ENCODE measurements at regions not wholly inside any gene's neighbourhood (a gene's known extent, or its start where the extent isn't known, plus 50 kb on each side); places are given as distances from the start of the nearest gene placed in this dataset.
A peak's percentile ranks its signal among the peaks of the same experiment; 100 is the strongest.
"Not testable (repeated sequence)": the region's sequence is repeated elsewhere in the genome, so short reads cannot be mapped to it uniquely, and the experiment has no call there.

DNA sequence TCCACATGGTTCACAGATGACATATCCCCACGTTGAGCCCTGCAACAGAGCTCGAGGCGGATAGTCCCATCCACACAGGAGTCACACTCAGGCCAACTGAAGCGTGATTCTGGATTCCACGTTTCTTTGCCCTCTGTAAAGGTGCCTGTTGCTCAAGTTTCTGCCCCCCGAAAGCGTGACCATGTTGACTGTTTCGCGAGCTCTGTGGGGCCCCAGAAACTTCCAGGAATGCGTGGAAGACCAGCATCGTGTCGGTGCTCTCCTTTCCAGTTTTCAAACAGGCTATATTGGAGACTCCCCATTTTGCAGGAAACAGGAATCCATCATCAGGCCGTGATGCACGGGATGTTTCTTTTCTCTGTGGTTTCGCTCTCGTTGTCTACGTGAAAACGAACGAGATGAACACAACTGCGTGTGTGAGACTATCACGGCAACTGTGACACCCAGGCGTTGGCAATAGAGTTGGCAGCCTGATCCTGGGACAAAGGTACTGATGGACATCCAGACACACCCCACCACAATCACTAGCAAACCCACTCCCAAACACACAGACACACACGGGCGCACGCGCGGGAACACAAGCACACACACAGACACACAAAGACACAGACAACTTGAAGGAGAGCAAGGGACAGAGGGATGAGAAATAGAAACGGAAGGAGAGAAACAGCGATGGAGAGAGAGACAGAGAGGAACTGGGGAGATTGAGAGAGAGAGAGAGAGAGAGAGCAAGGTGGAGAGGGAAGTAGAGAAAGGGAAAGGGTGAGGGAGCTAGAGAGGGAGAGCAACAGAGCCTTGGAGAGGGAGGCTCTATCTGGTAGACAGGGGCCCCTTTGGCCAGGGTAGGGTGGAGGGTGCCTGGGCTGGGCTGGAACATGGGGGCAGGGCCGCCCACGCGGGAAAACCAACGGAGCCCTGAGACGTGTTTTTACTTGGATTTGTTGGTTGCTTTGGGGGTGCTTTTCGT is 1609.3 kb downstream of the SPATA31A7 start:
- H3K4me3 ChIP-seq; intact Hi-C loops (cut with DNase I); H3K27ac ChIP-seq; H3K36me3 ChIP-seq (replicated peaks in 1 of 2; ENCODE audit: insufficient read depth in 1 of 2, low read depth in 2 of 2); ATAC-seq; H3K9me3 ChIP-seq: not testable (repeated sequence)
- 12 to 13% methylated on average over 35 of the region's 35 CpGs for WGBS, 2 donors
- DNase-seq: peak in 1 of 4 donors; percentile 24
- peaks cover 39% of the 10 kb centered on the region for H3K4me1 ChIP-seq
- peaks cover 0 to 34% of the 10 kb centered on the region in 2 donors for H3K27me3 ChIP-seq
- TF ChIP-seq POLR2A (IDR thresholded peaks at IDR 0.05): peak in 1 of 3 donors; percentile 6

DNA sequence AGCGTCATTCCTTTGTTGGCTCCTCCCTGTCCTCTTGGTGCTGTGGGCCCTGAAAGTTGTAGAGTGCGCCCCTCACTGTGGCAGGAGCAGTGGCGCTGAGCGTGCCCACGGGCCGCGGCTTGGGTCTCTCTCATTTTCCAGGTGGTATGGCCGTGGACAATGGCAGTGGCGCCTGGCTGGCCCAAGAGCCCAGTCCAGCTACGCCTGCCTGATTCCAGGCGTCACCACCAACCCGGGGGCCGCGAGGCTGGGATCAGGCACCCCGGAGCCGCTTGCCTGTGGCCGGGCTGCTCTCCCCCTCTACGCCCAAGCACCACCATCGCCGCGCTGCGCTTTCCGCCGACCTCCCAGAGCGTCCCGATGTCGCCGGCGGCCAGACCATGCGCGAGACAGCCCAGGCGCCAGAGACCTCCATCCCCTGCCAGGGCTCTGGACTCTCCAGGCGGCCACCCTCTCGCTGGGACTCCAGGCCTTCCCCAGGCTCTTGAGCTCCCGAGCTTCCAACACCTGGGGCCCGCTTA is 1610.1 kb downstream of the SPATA31A7 start:
- H3K27ac ChIP-seq; intact Hi-C loops (cut with DNase I); H3K36me3 ChIP-seq (replicated peaks in 1 of 2; ENCODE audit: insufficient read depth in 1 of 2, low read depth in 2 of 2); ATAC-seq; H3K4me3 ChIP-seq; H3K9me3 ChIP-seq: not testable (repeated sequence)
- Histone ChIP-seq H3K27me3 (peaks cover 0 to 38% of the 10 kb centered on the region in 2 donors), H3K4me1 (peaks cover 39% of the 10 kb centered on the region)
- peak in 2 of 4 donors; percentile 25 to 37 for DNase-seq
- WGBS, 2 donors: 8 to 10% methylated on average over 16 to 33 of the region's 36 CpGs

DNA sequence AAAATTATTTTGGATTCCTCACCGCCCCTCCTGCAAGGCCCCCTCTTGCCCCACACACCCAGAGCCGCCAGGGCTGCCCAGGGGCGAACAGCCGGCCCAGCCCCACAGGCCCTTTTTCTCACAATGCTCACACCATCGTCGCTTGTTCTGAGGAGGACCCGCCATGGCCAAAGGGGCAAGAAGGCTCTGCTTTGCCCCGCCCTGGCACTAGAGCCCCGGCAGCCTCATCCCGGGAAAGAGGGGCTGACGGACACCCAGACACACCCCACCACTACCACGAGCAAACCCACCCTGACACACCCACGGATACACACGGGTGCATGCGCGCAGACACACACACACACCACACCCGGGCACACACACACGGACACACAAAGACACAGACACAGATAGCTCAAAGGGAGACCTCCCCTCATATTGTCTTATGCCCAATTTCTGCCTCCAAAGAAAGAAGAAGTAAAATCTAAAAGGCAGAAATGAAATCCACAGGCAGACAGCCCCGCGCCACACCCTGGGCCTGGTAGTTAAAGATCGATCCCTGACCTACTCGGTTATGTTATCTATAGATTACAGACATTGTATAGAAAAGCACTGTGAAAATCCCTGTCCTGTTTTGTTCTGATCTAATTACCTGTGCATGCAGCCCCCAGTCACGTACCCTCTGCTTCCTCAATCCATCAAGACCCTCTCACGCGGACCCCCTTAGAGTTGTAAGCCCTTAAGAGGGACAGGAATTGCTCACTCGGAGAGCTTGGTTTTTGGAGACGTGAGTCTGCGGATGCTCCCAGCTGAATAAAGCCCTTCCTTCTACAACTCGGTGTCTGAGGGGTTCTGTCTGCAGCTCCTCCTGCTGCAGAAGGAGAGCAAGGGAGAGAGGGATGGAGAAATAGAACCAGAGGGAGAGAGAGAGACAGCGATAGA is 1610.9 kb downstream of the SPATA31A7 start:
- H3K27ac ChIP-seq; intact Hi-C loops (cut with DNase I); H3K36me3 ChIP-seq (replicated peaks in 1 of 2; ENCODE audit: insufficient read depth in 1 of 2, low read depth in 2 of 2); H3K9me3 ChIP-seq; H3K4me3 ChIP-seq; ATAC-seq: not testable (repeated sequence)
- H3K27me3 ChIP-seq: peaks cover 0 to 38% of the 10 kb centered on the region in 2 donors
- DNase-seq: peak in 1 of 4 donors; percentile 19
- peaks cover 39% of the 10 kb centered on the region for H3K4me1 ChIP-seq
- 23 to 30% methylated on average over 29 of the region's 30 CpGs for WGBS, 2 donors

DNA sequence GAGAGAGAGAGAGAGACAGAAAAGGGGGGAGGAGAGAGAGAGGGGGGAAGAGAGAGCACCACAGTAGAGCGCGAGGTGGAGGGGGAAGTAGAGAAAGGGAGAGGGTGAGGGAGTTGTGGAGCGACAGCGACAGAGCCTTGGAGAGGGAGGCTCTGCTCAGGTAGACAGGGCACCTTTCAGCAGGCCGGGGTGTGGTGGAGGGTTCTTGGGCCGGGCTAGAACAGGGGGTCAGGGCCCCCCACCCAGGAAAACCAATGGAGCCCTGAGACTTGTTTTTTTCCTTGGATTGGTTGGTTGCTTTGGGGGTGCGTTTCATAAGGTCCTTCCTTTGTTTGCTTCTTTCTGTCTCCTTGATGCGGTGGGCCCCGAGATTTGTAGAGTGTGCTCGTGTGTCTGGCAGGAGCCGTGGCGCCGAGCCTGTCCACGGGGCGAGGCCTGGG is 1611.6 kb downstream of the SPATA31A7 start:
- Histone ChIP-seq H3K27me3 (peaks cover 0 to 38% of the 10 kb centered on the region in 2 donors), H3K4me1 (peaks cover 39% of the 10 kb centered on the region)
- H3K27ac ChIP-seq; intact Hi-C loops (cut with DNase I); H3K9me3 ChIP-seq; H3K36me3 ChIP-seq (replicated peaks in 1 of 2; ENCODE audit: insufficient read depth in 1 of 2, low read depth in 2 of 2); H3K4me3 ChIP-seq; ATAC-seq: not testable (repeated sequence)
- WGBS, 2 donors: 25 to 39% methylated on average over 15 of the region's 15 CpGs
- peak in 1 of 4 donors; percentile 32 for DNase-seq

DNA sequence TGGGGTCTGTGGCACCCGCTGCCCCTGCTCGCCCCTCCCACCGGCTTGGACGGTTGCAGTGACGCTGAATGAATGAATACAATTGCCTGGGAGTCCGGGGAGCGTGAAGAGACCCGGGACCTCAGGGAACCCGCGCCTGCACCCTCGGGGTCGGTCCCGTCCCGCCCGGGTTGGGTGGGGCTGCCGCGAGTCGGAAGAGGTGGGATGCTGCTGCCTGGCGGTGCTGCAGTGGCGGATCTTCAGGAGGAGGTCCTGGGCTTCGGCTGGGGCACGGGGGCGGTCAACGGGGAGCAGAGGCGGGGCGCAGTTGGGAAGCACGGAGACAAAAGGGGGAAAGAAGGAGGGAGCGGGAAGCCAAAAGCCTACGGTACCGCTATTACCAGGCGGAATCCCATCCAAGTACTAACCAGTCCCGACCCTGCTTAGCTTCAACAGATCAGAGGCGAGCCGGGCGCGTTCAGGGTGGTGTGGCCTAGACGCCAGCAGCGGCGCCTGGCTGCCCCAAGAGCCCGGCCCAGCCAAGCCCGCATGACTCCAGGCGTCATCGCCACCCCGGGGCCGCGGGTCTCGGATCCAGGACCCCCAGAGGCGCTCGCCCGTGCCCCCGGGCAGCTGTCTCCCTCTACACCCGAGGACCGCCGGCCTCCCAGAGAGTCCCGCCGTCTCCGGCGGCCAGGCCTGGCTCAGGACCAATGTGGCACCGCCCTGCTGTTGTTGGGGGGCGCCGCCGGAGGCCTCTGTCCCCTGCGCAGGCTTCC is 1612.3 kb downstream of the SPATA31A7 start:
- H3K36me3 ChIP-seq (replicated peaks in 1 of 2; ENCODE audit: insufficient read depth in 1 of 2, low read depth in 2 of 2); H3K9me3 ChIP-seq; intact Hi-C loops (cut with DNase I): not testable (repeated sequence)
- WGBS, 2 donors: 4 to 7% methylated on average over 63 of the region's 63 CpGs
- ATAC-seq (peak; percentile 95), DNase-seq (peak; percentile 67 to 78 (median 70))
- Histone ChIP-seq H3K27ac (peak overlapping the region in 2 of 4 donors; percentile 16 to 58), H3K4me1 (peaks cover 39% of the 10 kb centered on the region), H3K4me3 (peak overlapping the region; percentile 15 to 17), H3K27me3 (peaks cover 0 to 38% of the 10 kb centered on the region in 2 donors)
- TF ChIP-seq POLR2A (IDR thresholded peaks at IDR 0.05): peak in 1 of 3 donors; percentile 27

DNA sequence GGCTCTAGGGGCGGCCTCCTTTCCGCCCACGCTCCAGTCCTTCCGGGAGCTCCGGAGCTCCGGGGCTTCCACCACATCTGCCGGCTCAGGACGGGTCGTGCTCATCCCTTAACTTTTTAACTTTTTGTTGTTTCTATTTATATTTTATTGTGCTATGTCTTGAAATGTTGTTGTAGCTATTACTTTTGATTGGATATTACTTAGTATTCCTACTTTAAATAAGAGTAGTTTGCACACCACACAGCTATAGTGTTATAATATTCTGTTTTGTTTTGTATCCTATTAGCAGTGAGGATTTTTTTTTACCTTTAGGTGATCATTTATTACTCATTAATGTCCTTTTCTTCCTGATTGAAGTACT is 1612.9 kb downstream of the SPATA31A7 start:
- DNase-seq; H3K9me3 ChIP-seq; ATAC-seq; intact Hi-C loops (cut with DNase I); H3K36me3 ChIP-seq (replicated peaks in 1 of 2; ENCODE audit: insufficient read depth in 1 of 2, low read depth in 2 of 2): not testable (repeated sequence)
- WGBS, 2 donors: 12 to 15% methylated on average over 9 of the region's 9 CpGs
- peaks cover 0 to 38% of the 10 kb centered on the region in 2 donors for H3K27me3 ChIP-seq
- peaks cover 39% of the 10 kb centered on the region for H3K4me1 ChIP-seq
- peak overlapping the region in 1 of 4 donors; percentile 58 for H3K27ac ChIP-seq
- H3K4me3 ChIP-seq: peak overlapping the region; percentile 15 to 17

DNA sequence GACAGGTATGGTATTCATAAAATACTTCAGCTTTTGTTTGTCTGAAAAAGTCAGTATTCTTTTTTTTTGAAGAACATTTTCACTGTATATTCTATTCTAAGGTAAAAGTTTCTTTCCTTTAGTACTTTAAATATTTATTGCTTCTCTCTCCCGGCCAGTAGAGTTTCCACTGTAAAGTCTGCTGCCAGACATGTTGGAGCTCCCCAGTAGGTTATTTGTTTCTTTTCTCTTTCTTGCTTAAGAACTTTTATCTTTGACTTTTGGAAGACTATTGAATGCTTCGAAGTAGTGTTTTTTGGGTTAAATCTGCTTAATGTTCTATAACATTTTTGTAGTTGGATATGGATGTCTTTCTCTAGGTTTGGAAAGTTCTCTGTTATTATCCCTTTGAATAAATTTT is 1613.3 kb downstream of the SPATA31A7 start:
- ATAC-seq; H3K27ac ChIP-seq; H3K4me3 ChIP-seq; DNase-seq; H3K36me3 ChIP-seq (replicated peaks in 1 of 2; ENCODE audit: insufficient read depth in 1 of 2, low read depth in 2 of 2); H3K9me3 ChIP-seq; intact Hi-C loops (cut with DNase I): not testable (repeated sequence)
- H3K27me3 ChIP-seq: peaks cover 0 to 38% of the 10 kb centered on the region in 2 donors
- H3K4me1 ChIP-seq: peaks cover 39% of the 10 kb centered on the region
- 55 to 63% methylated on average over 2 of the region's 2 CpGs for WGBS, 2 donors

DNA sequence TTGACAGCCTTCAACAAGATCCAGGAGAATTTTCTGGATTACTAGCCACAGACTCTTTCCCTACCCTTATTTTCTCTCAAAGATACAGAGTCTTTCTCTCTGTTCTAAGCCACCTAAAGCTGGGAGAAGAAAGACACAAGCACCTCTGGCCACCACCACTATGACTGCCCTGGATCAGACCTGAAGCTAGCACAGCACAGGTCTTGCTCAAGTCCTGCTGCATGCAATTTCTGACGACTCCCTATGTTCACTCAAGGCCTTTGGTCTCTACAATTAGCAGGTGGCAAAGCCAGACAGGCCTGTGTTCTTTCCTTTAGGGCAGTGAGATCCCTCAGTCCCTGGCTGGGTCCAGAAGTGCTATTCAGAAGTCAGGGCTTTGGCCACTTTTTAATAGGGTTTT is 1614.5 kb downstream of the SPATA31A7 start:
- H3K27ac ChIP-seq; H3K9me3 ChIP-seq; DNase-seq; H3K4me3 ChIP-seq; H3K36me3 ChIP-seq (replicated peaks in 1 of 2; ENCODE audit: insufficient read depth in 1 of 2, low read depth in 2 of 2); ATAC-seq; intact Hi-C loops (cut with DNase I): not testable (repeated sequence)
- Histone ChIP-seq H3K4me1 (peaks cover 33% of the 10 kb centered on the region), H3K27me3 (peaks cover 0 to 35% of the 10 kb centered on the region in 2 donors)
- WGBS, 2 donors: 30% methylated on average over 1 of the region's 1 CpG

DNA sequence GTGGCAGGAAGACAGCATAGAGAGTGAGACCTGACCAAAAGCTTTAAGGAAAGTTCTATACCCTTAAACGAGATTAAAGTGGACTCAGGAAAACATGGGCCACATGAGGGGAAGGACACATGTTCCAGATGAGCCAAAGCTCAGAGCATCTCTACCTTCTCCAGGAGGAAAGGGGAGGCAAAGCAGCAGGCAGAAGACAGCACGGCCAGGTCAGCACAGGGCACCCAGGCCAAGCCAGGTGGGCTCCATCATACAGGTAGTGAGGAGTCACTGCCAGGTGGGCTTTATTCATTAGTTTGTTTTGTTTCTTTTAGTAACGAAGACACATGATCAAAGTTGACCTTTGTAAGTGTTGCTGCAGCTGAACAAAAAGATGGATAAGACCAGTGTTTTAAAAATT is 1617.6 kb downstream of the SPATA31A7 start:
- DNase-seq; H3K4me3 ChIP-seq; intact Hi-C loops (cut with DNase I); H3K27me3 ChIP-seq; H3K27ac ChIP-seq; H3K4me1 ChIP-seq; ATAC-seq; H3K36me3 ChIP-seq (replicated peaks in 1 of 2; ENCODE audit: insufficient read depth in 1 of 2, low read depth in 2 of 2); H3K9me3 ChIP-seq: not testable (repeated sequence)
- WGBS, 2 donors: 21 to 26% methylated on average over 3 of the region's 3 CpGs

DNA sequence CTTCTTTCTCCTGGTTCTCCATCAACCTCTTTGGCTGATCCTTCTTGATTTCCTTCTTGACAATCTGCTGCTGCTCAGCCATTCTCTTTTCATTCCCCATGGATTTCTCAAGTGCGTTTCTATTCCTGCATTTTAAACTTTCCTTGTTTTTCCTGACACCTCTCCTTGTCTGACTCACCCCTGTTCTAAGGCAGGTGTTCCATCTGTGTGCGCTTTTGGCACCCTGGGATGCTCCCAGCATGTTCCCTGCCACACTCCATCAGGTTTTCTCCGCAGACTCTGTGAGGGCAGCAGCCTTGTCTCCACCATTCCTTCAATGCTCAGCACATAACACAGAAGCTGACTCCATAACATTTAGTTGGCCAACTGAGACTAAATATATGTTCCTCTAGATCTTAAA is 1618.2 kb downstream of the SPATA31A7 start:
- H3K4me1 ChIP-seq; H3K4me3 ChIP-seq; DNase-seq; intact Hi-C loops (cut with DNase I); H3K36me3 ChIP-seq (replicated peaks in 1 of 2; ENCODE audit: insufficient read depth in 1 of 2, low read depth in 2 of 2); H3K27ac ChIP-seq; H3K9me3 ChIP-seq; H3K27me3 ChIP-seq; ATAC-seq: not testable (repeated sequence)
- 52 to 55% methylated on average over 3 of the region's 3 CpGs for WGBS, 2 donors

Data from body of pancreas (tissue), 4 donors.